ENCODE measurements at regions not wholly inside any gene's neighbourhood (a gene's known extent, or its start where the extent isn't known, plus 50 kb on each side); places are given as distances from the start of the nearest gene placed in this dataset.
"Not testable (repeated sequence)": the region's sequence is repeated elsewhere in the genome, so short reads cannot be mapped to it uniquely, and the experiment has no call there.

GRCh38 chr2:191476901-191477300 lies 201.0 kb upstream of the NABP1 start:
- no peak for DNase-seq

- DNase-seq: no peak
These were observed 198.9 kb upstream of the NABP1 start for GRCh38 chr2:191478799-191479679.

GRCh38 chr2:191479680-191480023 lies 198.3 kb upstream of the NABP1 start:
- DNase-seq: no peak

DNA sequence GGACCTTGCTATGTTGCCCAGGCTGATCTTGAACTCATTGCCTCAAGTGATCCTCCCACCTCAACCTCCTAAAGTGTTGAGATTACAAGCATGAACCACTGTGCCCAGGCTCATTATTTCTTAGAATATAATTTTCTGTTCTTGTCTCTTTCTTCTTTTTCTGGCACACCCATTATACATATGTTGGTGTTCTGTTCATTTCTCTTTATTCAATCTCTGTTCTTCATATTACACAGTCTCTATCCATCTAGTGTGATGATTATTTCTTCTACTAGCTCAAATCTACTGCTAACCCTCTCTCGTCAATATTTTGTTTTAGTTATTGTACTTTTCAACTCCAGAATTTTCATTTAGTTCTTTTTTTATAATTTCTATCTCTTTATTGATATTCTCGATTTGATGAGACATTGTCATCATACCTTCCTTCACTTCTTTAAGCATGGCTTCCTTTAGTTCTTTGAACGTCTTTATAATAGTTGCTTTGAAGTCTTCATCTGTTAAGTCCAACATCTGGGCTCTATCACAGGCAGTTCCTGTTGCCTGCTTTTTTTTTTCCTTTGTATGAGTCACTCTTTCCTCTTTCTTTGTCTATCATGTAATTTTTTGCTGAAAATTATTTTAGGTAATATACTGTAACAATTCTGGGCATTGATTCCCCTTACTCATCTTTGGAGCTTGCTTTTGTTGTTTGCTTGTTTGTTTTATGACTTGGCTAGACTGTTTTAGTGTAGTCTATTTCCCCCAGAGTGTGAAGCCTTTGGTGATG lies 196.4 kb upstream of the NABP1 start:
- DNase-seq: no peak

DNA sequence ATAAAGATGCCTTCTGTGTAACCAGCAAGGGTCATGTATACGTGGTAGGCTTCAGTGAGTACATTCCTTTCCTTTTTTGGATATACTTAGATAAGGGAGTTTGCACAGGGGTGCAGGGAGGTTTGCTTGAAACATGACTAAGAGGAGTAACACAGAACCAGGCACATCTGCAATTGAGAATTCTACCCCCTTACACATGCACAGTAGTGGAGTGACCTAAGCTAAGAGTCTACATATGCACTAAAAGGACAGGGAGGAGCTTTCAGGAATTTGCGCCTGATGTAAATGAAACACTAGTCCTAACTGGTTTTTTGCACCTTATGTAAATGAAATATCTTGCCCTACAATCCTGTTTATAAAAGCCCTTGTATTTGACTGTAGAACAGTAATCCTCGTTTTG lies 194.8 kb upstream of the NABP1 start:
- DNase-seq: no peak

- no peak for DNase-seq
These were observed 191.2 kb upstream of the NABP1 start for GRCh38 chr2:191486584-191487320.

DNA sequence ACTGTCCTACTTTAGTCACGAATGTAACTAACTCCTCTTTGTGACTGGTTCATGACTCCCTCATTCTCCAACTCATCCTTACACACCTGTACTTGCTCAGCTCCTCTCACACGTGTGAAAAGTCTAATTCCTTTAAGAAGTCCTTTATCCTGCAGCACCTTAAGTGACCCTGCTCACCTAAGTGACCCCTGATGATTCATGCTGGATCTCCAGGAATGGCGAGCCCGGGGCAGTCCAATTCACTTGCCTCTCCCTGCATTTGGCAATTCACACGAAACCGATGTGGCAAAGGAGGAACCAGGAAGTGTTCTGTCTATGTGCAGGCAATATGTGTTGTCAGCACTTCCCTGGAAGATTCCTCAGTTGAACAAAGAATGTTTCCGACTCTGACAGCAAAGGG lies 189.8 kb upstream of the NABP1 start:
- DNase-seq: no peak

GRCh38 chr2:191489177-191489576 lies 188.8 kb upstream of the NABP1 start:
- no peak for DNase-seq

- no peak for DNase-seq
These were observed 181.1 kb upstream of the NABP1 start for GRCh38 chr2:191496838-191497237.

DNA sequence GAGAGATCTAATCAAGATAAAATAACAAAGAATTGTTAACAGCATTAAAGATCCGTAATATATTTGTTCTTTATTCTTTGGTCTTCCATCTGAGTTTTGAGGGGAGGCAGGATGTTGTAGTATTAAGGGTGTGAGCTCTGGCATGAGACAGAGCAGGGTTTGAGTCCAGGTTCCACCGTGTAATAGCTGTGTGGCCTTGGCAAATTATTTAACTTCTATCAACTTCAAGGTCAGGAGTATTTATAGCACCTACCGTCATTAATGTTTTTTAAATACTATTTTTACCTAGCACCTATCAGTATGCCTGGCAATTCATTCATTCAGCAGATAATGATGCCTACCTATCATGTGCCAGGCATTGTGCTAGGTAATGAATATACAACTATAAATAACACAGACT lies 180.1 kb upstream of the NABP1 start:
- no peak for DNase-seq

GRCh38 chr2:191499050-191499449 lies 178.9 kb upstream of the NABP1 start:
- no peak for DNase-seq

GRCh38 chr2:191499874-191500565 lies 177.9 kb upstream of the NABP1 start:
- DNase-seq: no peak

DNA sequence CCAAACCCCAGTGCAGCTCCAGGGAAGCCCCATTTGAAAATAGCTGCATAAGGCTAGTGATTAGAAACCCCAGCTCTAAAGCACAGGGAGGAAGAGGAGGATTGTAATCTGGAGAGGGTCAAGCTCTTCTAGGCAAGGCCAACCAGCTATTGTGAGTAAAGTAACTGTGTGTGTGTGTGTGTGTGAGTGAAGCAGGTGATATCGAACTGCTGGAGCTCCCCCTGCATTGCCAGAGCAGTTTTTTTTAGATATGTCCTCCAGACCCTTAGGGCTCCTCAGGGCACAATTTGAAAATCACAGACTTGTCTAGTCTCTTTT lies 177.4 kb upstream of the NABP1 start:
- no peak for DNase-seq

DNA sequence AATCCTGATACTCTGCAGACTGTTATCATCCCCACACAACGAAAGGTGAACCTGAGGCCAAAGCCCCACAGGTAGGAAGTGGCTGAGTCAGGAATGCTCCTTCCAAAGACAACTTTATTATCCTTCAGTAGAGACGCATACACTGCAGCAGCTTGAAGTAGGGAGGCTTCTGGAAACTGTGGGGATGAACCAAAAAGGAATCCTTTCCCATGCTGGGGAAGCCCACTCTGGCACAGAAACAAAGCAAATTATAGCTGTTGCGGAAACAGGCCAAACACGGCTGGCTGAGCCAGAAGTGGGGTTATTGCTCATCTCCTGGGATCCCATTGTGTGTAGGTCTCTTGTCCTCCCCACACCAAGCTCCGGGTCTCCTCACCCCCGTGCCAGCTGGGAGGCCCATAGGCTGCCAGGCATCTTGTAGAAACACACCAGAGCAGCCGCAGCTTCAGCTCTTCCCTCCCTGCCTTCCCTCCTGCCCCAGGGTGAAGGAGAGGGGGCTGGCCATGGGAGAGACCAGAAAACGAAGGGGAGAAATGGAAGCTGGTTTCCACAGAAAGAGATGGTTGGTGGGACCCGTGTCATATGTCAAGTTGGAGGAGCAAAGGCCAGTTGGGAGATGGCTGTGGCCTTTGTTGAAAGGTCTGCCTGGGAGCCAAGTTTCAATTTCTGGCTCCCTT lies 176.9 kb upstream of the NABP1 start:
- DNase-seq: no peak

DNA sequence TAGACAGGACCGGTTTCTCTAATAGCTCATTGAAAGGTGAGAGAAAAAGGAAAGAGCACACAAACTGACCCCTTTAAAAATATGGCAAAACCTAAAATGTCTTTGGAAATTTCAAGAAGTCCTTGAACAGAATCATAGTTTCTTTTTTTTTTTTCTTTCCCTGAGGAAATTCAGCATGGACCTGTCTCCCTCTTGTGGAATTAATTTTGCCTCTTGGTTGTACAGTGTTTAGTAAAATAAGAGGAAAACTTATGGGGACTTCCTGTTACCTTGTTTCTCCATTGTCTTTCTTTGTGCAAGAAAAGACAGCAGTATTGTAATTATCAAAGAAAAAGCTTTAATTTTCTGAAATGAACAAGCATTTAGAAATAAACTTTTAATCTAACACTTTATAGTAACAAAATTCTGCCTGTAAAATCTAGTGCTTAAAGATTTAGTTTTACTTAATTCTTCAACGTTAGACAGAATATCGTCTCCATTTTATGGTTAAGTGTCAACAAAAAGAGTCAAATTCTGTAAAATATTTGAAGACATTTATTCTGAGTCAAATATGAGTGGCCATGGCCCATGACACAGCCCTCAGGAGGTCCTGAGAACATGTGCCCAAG lies 176.3 kb upstream of the NABP1 start:
- no peak for DNase-seq

DNA sequence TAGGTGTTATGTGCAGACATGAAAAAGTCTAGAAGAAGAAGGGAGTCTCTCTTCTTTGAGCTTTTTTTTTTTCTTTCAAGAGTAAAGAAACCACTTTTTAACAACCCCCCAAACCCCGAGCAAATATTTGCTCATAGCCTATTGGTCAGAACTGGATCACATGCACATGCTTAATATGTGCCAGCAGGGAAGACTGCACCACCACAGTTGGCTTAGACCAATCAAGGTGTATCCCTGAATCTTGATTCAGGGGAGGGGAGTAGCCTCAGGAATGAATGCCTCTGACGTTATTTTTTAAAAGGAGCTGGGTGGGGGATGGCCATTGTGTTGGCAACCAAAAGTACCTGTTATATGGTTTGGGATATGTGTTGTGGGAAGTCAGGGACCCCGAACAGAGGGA lies 171.4 kb upstream of the NABP1 start:
- no peak for DNase-seq

GRCh38 chr2:191507252-191507853 lies 170.6 kb upstream of the NABP1 start:
- DNase-seq: not testable (repeated sequence)

GRCh38 chr2:191508738-191509137 lies 169.2 kb upstream of the NABP1 start:
- DNase-seq: no peak

DNA sequence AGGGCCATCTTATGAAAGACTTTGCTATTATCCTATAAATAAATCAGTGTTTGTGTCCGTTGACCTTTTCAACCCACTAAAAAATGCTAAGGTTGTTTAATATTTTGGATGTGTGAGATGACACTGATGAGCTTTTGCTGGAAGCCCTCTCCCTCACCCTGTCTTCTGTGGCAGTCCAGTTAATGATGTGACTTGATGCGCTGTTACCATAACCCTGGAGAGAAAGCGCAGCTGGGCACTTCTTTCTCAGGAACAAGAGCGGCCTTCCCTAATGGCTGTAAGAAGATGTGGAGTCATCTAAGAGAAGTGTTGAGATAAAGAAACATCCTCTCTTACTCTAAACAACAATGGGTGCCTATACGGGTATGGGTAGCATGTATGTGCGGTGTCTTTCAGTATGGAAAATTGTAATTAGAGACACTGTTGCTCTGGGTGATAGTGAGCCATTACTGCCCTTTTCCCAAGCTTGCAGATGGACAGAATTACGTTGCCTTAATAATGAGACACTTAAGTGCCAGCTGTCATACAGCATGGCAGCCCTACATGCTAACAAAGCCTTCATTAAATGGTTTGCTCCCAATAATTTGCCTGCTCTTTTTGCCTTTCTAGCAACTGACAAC lies 165.6 kb upstream of the NABP1 start:
- DNase-seq: no peak

- DNase-seq: no peak
These were observed 165.1 kb upstream of the NABP1 start for GRCh38 chr2:191512874-191513273.

- no peak for DNase-seq
These were observed 163.3 kb upstream of the NABP1 start for GRCh38 chr2:191514613-191515012.

All from SIG-M5 (cell line).